A549 (cell line): ENCODE measurements at regions not wholly inside any gene's neighbourhood (a gene's known extent, or its start where the extent isn't known, plus 50 kb on each side); places are given as distances from the start of the nearest gene placed in this dataset.

Source experiments
- ATAC-seq, 2 experiments: fragments of 200-7000 bp in 1 of 2; fragments of >200 bp in 1 of 2; cut with Nextera tagmentation in 1 of 2; cut with Tn5 transposase in 1 of 2; 3 replicates each; pipeline versions ENCODE4 v1.8.0 to v1.9.1; 2018 to 2020; ENCODE audit warnings: mild to moderate bottlenecking in 1 of 2, moderate library complexity in 1 of 2
- CTCF ChIA-PET: fragments of 300-600 bp; sonication (Branson Sonifier 250); formaldehyde crosslinking; extraction: SDS; loops from one replicate; lab custom pipeline; 2021; ENCODE audit warnings: antibody characterized with exemption, inconsistent platforms; lab: Yijun Ruan, JAX
- POLR2A ChIA-PET: fragments of 350-600 bp; formaldehyde crosslinking; extraction: SDS; loops from one replicate; lab custom pipeline; 2021; ENCODE audit warnings: antibody characterized with exemption, inconsistent platforms; lab: Yijun Ruan, JAX
- DNase-seq, 2 experiments: peaks; one replicate each; pipeline versions ENCODE4 v3.0.0 to v3.0.0-alpha.2; 2011 to 2016; ENCODE audit warnings: low read depth in 1 of 2, low spot score in 1 of 2
- FAIRE-seq: peaks from 2 replicates; lab custom pipeline; 2011; peaks lifted over from hg19 to GRCh38; lab: Jason Lieb, UNC
- H3K27ac ChIP-seq, 2 experiments: fragments of >200 bp; sonication (Bioruptor Twin); formaldehyde crosslinking; 3 replicates each; pipeline ENCODE4 v1.5.1; 2016 to 2017
- H3K4me1 ChIP-seq: fragments of >200 bp; sonication (Bioruptor Twin); formaldehyde crosslinking; 3 replicates; pipeline ENCODE4 v1.6.1; 2016
- H3K4me2 ChIP-seq: fragments of >200 bp; sonication (Bioruptor Twin); formaldehyde crosslinking; 3 replicates; pipeline ENCODE4 v1.6.1; 2016
- H3K4me3 ChIP-seq: fragments of >200 bp; sonication (Bioruptor Twin); formaldehyde crosslinking; 3 replicates; pipeline ENCODE4 v1.5.1; 2016
- H3K9me3 ChIP-seq: fragments of >200 bp; sonication (Bioruptor Twin); formaldehyde crosslinking; 3 replicates; pipeline ENCODE4 v1.6.1; 2016
- BHLHE40 ChIP-seq: IDR thresholded peaks from 2 replicates; pipeline ENCODE4 v1.6.1; 2012; ENCODE audit warnings: low read depth, low read length, inconsistent platforms
- CEBPB ChIP-seq, 2 experiments: fragments of >200 bp in 1 of 2; sonication (Bioruptor Twin) in 1 of 2; formaldehyde crosslinking in 1 of 2; IDR thresholded peaks; 2 replicates each; pipeline ENCODE4 v1.6.1; 2012 to 2016
- CHD2 ChIP-seq: fragments of 150-350 bp; IDR thresholded peaks from 2 replicates; pipeline ENCODE4 v1.6.1; 2014; ENCODE audit warnings: low read length; ENCODE audit not compliant: partially characterized antibody
- CHD4 ChIP-seq: fragments of 200-600 bp; sonication (generic); IDR thresholded peaks from 2 replicates; pipeline ENCODE4 v1.6.1; 2016; ENCODE audit warnings: antibody characterized with exemption, mild to moderate bottlenecking, borderline replicate concordance
- HES2 ChIP-seq: fragments of >200 bp; sonication (Bioruptor Twin); formaldehyde crosslinking; IDR thresholded peaks from 2 replicates; pipeline ENCODE4 v1.6.1; 2016
- HEYL ChIP-seq: fragments of 250-450 bp; sonication (Bioruptor Pico); IDR thresholded peaks from 2 replicates; pipeline ENCODE4 v1.8.0; 2021; ENCODE audit warnings: mild to moderate bottlenecking, moderate library complexity
- HMGXB4 ChIP-seq: fragments of 250-450 bp; sonication (Bioruptor Pico); IDR thresholded peaks from 2 replicates; pipeline ENCODE4 v1.5.0; 2021; ENCODE audit warnings: mild to moderate bottlenecking, moderate library complexity, borderline replicate concordance
- HOXB13 ChIP-seq: fragments of 250-450 bp; sonication (Bioruptor Pico); IDR thresholded peaks from 2 replicates; pipeline ENCODE4 v1.5.0; 2020; ENCODE audit warnings: low read depth, mild to moderate bottlenecking, moderate library complexity
- HOXB5 ChIP-seq: fragments of 250-450 bp; sonication (Bioruptor Pico); IDR thresholded peaks from 2 replicates; pipeline ENCODE4 v1.5.0; 2020; ENCODE audit warnings: mild to moderate bottlenecking, moderate library complexity
- KDM5A ChIP-seq: fragments of 200-600 bp; sonication (generic); IDR thresholded peaks from 2 replicates; pipeline ENCODE4 v1.6.1; 2016; ENCODE audit warnings: antibody characterized with exemption, mild to moderate bottlenecking
- MAFK ChIP-seq: fragments of 450-650 bp; IDR thresholded peaks from 2 replicates; pipeline ENCODE4 v1.6.1; 2014; ENCODE audit not compliant: partially characterized antibody
- MAX ChIP-seq: IDR thresholded peaks from 2 replicates; pipeline ENCODE4 v1.6.1; 2012
- NFE2L2 ChIP-seq: fragments of 150-350 bp; conservative IDR thresholded peaks from 2 replicates; pipeline ENCODE4 v1.6.1; 2014; ENCODE audit warnings: low read length
- PHF8 ChIP-seq: fragments of 200-600 bp; sonication (generic); IDR thresholded peaks from 2 replicates; pipeline ENCODE4 v1.6.1; 2016; ENCODE audit warnings: low read depth, mild to moderate bottlenecking, antibody characterized with exemption, moderate library complexity, borderline replicate concordance
- RCOR1 ChIP-seq: fragments of 150-350 bp; IDR thresholded peaks from 2 replicates; pipeline ENCODE4 v1.6.1; 2014; ENCODE audit warnings: antibody characterized with exemption, low read length, low read depth
- REST ChIP-seq: fragments of 200-600 bp; sonication (generic); IDR thresholded peaks from 2 replicates; pipeline ENCODE4 v1.6.1; 2016; ENCODE audit warnings: antibody characterized with exemption, mild to moderate bottlenecking, moderate library complexity
- SMC3 ChIP-seq: fragments of >200 bp; sonication (Bioruptor Twin); formaldehyde crosslinking; IDR thresholded peaks from 3 replicates; pipeline ENCODE4 v1.6.1; 2018; ENCODE audit warnings: inconsistent platforms
- WGBS: methylation state at CpG from one replicate; pipeline ENCODE4 v1.1.6; 2017; ENCODE audit errors: missing lambda C conversion rate; 5-methylcytosine and 5-hydroxymethylcytosine counted together

- 15% methylated on average over 11 of the region's 11 CpGs for WGBS
- no peak overlapping the region for H3K4me2 ChIP-seq
- no peaks in the 10 kb centered on the region for H3K4me1 ChIP-seq
- TF ChIP-seq BHLHE40 (no peak), HEYL (no peak), REST (no peak), HOXB5 (no peak), KDM5A (no peak), CHD4 (no peak), SMC3 (no peak), CHD2 (no peak), HMGXB4 (CRISPR knock-in tag) (no peak), CEBPB (IDR thresholded peaks at IDR 0.05) (no peak), HOXB13 (CRISPR knock-in tag) (no peak), NFE2L2 (no peak), MAX (no peak), RCOR1 (no peak)
- CTCF ChIA-PET: interaction anchor here (1.2 kb wide), 1 partner anchor 68 kb away, joined by 3 read pairs; no protein-coding TSS in a partner anchor
- ATAC-seq (no peak), FAIRE-seq (peak; percentile 83), DNase-seq (no peak)
- H3K9me3 ChIP-seq: no peaks in the 10 kb centered on the region; the same call in 2 of the 3 replicates
- POLR2A ChIA-PET: no interaction called here
- H3K4me3 ChIP-seq: no peak overlapping the region
- no peak overlapping the region for H3K27ac ChIP-seq
These were observed 203.9 kb upstream of the VCX3A start for GRCh38 chrX:6738518-6739470.

- ChIA-PET CTCF (no interaction called here), POLR2A (no interaction called here)
- no peak for DNase-seq
- Histone ChIP-seq H3K4me3 (no peak overlapping the region), H3K4me1 (no peaks in the 10 kb centered on the region), H3K9me3 (no peaks in the 10 kb centered on the region; the same call in 2 of the 3 replicates), H3K27ac (no peak overlapping the region), H3K4me2 (no peak overlapping the region)
- FAIRE-seq: no peak
- ATAC-seq: no peak
- WGBS: 2% methylated on average over 6 of the region's 6 CpGs
- TF ChIP-seq MAFK (peak; percentile 45), PHF8 (no peak), HES2 (no peak), KDM5A (no peak)
These were observed 200.1 kb upstream of the VCX3A start for GRCh38 chrX:6734844-6735634.
